Upper lobe of left lung (tissue), 6 donors: ENCODE measurements at regions not wholly inside any gene's neighbourhood (a gene's known extent, or its start where the extent isn't known, plus 50 kb on each side); places are given as distances from the start of the nearest gene placed in this dataset.

Experiments
- ATAC-seq, 2 donors: fragments of 200-7000 bp; cut with Tn5 transposase; one replicate each; pipeline ENCODE4 v1.9.1; 2022; ENCODE audit warnings: mild to moderate bottlenecking in 2 of 2, moderate library complexity in 2 of 2; ENCODE audit not compliant: low FRiP score in 2 of 2
- DNase-seq, 2 donors: peaks; one replicate each; pipeline ENCODE4 v3.0.0-alpha.2; 2019 to 2020
- H3K27ac ChIP-seq, 4 donors: fragments of 200-600 bp; sonication (generic); one replicate each; pipeline ENCODE4 v1.5.1; 2016 to 2019
- H3K27me3 ChIP-seq, 4 donors: fragments of 200-600 bp; sonication (generic); one replicate each; pipeline ENCODE4 v1.5.1; 2017 to 2019
- H3K36me3 ChIP-seq, 4 donors: fragments of 200-600 bp; sonication (generic); one replicate each; pipeline ENCODE4 v1.5.1; 2016 to 2019
- H3K4me1 ChIP-seq, 4 donors: fragments of 200-600 bp; sonication (generic); one replicate each; pipeline ENCODE4 v1.5.1; 2018 to 2019
- H3K4me3 ChIP-seq, 4 donors: fragments of 200-600 bp; sonication (generic); one replicate each; pipeline ENCODE4 v1.5.1; 2017 to 2019; ENCODE audit warnings: mild to moderate bottlenecking in 2 of 4, moderate library complexity in 1 of 4
- H3K9me3 ChIP-seq, 4 donors: fragments of 200-600 bp; sonication (generic); one replicate each; pipeline ENCODE4 v1.5.1; 2018 to 2019
- EP300 ChIP-seq, 4 donors: sonication (generic); formaldehyde crosslinking; IDR thresholded peaks; one replicate each; pipeline ENCODE4 v1.5.1; 2017; ENCODE audit warnings: antibody characterized with exemption in 4 of 4, control low read depth in 2 of 4
- POLR2A ChIP-seq, 4 donors: fragments of 450-650 bp; IDR thresholded peaks; one replicate each; pipeline ENCODE4 v1.5.1; 2016 to 2017; ENCODE audit warnings: antibody characterized with exemption in 4 of 4, mild to moderate bottlenecking in 2 of 4
- POLR2AphosphoS5 ChIP-seq, 2 donors: sonication (generic); formaldehyde crosslinking; IDR thresholded peaks; one replicate each; pipeline ENCODE4 v1.5.1; 2017; ENCODE audit warnings: antibody characterized with exemption in 2 of 2
- WGBS, 2 donors: methylation state at CpG; one replicate each; pipeline ENCODE4 v1.1.5; 2017 to 2018; 5-methylcytosine and 5-hydroxymethylcytosine counted together
- TF ChIP-seq, protein P1 (sequence below), 6 experiments: fragments of 450-650 bp in 4 of 6; fragments of 200-600 bp in 2 of 6; sonication (generic) in 2 of 6; IDR thresholded peaks; one replicate each; pipeline ENCODE4 v1.5.1; 2016 to 2019; ENCODE audit warnings: antibody characterized with exemption in 6 of 6
- donor health status: DM: no; HTN: no; CAD: no; lungs with moderate emphysema.
- donor health status: DM: no; HTN: yes; CAD: no; lungs with severe emphysema.

DNA sequence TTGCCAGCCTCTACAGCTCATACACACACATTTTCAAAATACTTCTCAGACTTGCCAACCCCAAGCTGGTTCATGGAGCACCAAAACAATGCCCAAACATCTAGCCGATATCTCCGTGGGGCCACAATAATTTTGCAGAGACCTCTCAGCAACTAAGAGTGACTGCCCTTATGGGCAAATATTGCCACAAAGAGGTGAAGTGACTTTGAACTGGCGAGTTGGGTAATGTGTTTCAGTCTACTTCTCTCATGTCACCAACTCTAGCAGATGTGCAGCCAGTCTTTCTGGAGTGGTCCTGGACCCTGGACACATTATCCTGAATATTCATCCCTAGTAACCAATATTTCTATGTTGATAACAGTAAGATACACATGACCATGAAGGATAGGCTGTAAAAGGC, 290.3 kb downstream of the EMP1 start:
- 79 to 85% methylated on average over 3 of the region's 3 CpGs for WGBS, 2 donors

DNA sequence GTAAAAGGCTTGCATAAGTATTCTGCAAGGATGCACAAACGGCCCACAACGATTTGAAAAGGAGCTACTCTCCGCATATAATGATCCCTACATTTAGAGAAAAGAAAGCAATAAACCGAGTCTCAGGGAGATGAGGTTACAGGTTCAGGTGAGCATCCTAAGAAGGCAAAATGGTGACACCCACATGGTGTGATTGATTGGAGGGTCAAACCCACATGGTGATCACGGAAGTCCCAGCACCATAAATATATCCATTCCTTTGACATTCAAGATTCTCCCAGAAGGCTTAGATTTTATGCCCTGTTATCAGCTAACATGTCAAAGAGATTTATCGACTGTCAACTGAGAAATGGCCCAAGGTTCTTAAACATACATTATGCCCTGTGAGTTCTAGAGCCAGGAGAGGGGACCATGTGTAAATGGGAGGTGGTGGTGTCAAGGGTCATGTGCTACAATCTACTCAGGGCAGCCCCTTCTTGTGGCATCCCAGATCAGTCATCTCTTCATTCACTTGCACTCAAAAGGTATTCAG, 282.2 kb downstream of the EMP1 start:
- Histone ChIP-seq H3K4me1 (no peaks in the 10 kb centered on the region), H3K4me3 (no peak overlapping the region), H3K9me3 (no peaks in the 10 kb centered on the region), H3K27ac (no peak overlapping the region), H3K36me3 (no peaks in the 10 kb centered on the region), H3K27me3 (no peaks in the 10 kb centered on the region)
- DNase-seq (no peak), ATAC-seq (no peak)
- 81% methylated on average over 6 of the region's 6 CpGs for whole genome bisulfite sequencing, 2 donors
- no peak for TF ChIP-seq EP300 (IDR thresholded peaks at IDR 0.05)
- TF ChIP-seq, protein P1, sequence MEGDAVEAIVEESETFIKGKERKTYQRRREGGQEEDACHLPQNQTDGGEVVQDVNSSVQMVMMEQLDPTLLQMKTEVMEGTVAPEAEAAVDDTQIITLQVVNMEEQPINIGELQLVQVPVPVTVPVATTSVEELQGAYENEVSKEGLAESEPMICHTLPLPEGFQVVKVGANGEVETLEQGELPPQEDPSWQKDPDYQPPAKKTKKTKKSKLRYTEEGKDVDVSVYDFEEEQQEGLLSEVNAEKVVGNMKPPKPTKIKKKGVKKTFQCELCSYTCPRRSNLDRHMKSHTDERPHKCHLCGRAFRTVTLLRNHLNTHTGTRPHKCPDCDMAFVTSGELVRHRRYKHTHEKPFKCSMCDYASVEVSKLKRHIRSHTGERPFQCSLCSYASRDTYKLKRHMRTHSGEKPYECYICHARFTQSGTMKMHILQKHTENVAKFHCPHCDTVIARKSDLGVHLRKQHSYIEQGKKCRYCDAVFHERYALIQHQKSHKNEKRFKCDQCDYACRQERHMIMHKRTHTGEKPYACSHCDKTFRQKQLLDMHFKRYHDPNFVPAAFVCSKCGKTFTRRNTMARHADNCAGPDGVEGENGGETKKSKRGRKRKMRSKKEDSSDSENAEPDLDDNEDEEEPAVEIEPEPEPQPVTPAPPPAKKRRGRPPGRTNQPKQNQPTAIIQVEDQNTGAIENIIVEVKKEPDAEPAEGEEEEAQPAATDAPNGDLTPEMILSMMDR (IDR thresholded peaks at IDR 0.05), result no peak
- TF ChIP-seq POLR2A (IDR thresholded peaks at IDR 0.05), result no peak
- TF ChIP-seq POLR2AphosphoS5 (IDR thresholded peaks at IDR 0.05), result no peak

More for the DNA sequence above, 290.3 kb downstream of the EMP1 start:
- Histone ChIP-seq H3K36me3 (no peaks in the 10 kb centered on the region), H3K4me3 (no peak overlapping the region), H3K4me1 (no peaks in the 10 kb centered on the region), H3K9me3 (no peaks in the 10 kb centered on the region), H3K27ac (no peak overlapping the region), H3K27me3 (no peaks in the 10 kb centered on the region)
- TF ChIP-seq, protein P1 (IDR thresholded peaks at IDR 0.05), result no peak
- no peak for TF ChIP-seq POLR2AphosphoS5 (IDR thresholded peaks at IDR 0.05)
- TF ChIP-seq POLR2A (IDR thresholded peaks at IDR 0.05), result no peak
- no peak for TF ChIP-seq EP300 (IDR thresholded peaks at IDR 0.05)
- DNase-seq, result no peak
- ATAC-seq, result no peak

DNA sequence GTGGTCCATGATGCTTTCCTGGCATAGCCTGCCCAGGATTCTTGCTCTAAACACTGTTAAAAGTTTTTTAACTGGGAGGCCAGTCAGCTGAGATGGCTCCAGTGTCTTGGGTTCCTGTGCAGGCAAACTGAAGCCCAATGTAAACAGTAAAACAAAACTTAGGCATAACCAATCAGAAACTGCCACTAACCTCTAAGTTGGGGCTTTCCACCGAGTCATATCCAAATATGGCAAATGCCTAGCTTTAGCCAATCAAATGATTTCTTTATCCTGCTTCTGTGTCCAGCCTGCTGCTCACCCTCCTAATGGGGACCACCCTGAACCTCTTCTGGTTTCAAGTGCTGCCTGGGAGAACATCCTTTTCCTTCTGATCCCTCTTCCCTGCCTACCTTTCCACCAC, 277.9 kb downstream of the EMP1 start:
- no peak for DNase-seq
- Histone ChIP-seq H3K36me3 (no peaks in the 10 kb centered on the region), H3K9me3 (no peaks in the 10 kb centered on the region), H3K4me1 (no peaks in the 10 kb centered on the region), H3K27ac (no peak overlapping the region), H3K4me3 (no peak overlapping the region), H3K27me3 (no peaks in the 10 kb centered on the region)
- TF ChIP-seq EP300 (IDR thresholded peaks at IDR 0.05) (no peak), POLR2AphosphoS5 (IDR thresholded peaks at IDR 0.05) (no peak), POLR2A (IDR thresholded peaks at IDR 0.05) (no peak)
- TF ChIP-seq, protein P1 (IDR thresholded peaks at IDR 0.05), result no peak
- ATAC-seq, result no peak
- 73 to 80% methylated on average over 1 of the region's 1 CpG for WGBS, 2 donors

DNA sequence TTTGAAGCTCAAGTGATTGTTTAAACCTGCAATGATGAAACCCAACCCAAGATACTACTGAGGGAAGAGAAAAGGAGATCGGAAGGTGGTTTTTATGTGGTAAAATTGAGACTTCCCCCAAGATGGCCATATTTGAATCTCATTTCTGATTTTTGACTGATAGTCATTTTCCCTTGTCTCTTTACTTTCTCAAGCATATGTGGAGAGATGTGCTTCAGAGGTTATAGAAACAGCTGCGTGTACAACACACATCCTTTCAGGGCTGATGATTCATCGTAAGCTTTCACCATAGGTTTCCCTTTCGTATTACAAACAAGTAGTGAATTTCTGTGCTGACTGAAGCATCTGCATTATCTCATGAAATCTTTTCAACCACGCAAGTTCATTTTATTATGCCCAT, 276.2 kb downstream of the EMP1 start:
- ATAC-seq, result no peak
- TF ChIP-seq, protein P1 (IDR thresholded peaks at IDR 0.05), result no peak
- TF ChIP-seq EP300 (IDR thresholded peaks at IDR 0.05) (no peak), POLR2A (IDR thresholded peaks at IDR 0.05) (no peak), POLR2AphosphoS5 (IDR thresholded peaks at IDR 0.05) (no peak)
- H3K27me3 ChIP-seq, result no peaks in the 10 kb centered on the region
- H3K9me3 ChIP-seq, result no peaks in the 10 kb centered on the region
- 83 to 86% methylated on average over 5 of the region's 5 CpGs for WGBS, 2 donors
- H3K4me1 ChIP-seq, result no peaks in the 10 kb centered on the region
- DNase-seq, result no peak
- no peak overlapping the region for H3K4me3 ChIP-seq
- no peak overlapping the region for H3K27ac ChIP-seq
- no peaks in the 10 kb centered on the region for H3K36me3 ChIP-seq

DNA sequence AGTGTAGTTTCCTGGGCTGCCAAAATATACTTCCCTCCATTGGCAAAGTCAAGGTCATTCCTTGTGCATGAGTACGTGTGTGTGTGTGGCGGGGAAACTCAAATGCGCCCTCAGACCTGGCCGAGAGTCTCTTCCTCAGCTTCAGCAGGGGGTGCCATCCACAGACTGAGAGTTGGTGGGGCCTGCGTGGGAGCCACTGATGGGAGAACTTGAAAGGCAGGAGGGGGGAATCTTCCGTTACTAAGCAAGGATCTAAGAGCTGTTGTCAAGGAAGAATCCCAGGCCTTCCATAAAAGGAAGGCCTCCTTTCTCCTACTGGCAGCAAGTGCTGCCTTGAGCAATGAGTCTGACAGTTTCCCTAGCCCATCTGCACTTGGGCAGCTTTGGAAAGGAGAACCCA, 274.9 kb downstream of the EMP1 start:
- no peak overlapping the region for H3K4me3 ChIP-seq
- ATAC-seq (no peak), DNase-seq (no peak)
- H3K36me3 ChIP-seq, result no peaks in the 10 kb centered on the region
- no peak overlapping the region for H3K27ac ChIP-seq
- H3K9me3 ChIP-seq, result no peaks in the 10 kb centered on the region
- H3K27me3 ChIP-seq, result no peaks in the 10 kb centered on the region
- 87 to 90% methylated on average over 6 of the region's 6 CpGs for WGBS, 2 donors
- TF ChIP-seq POLR2A (IDR thresholded peaks at IDR 0.05), result no peak
- TF ChIP-seq, protein P1 (IDR thresholded peaks at IDR 0.05), result no peak
- no peak for TF ChIP-seq EP300 (IDR thresholded peaks at IDR 0.05)
- no peaks in the 10 kb centered on the region for H3K4me1 ChIP-seq
